ENCODE measurements at regions not wholly inside any gene's neighbourhood (a gene's known extent, or its start where the extent isn't known, plus 50 kb on each side); places are given as distances from the start of the nearest gene placed in this dataset.

- H3K4me1 Mint-ChIP-seq (ENCODE audit: low read depth): no peaks in the 10 kb centered on the region
These were observed 356.2 kb downstream of the CHSY3 start for GRCh38 chr5:130260481-130260880.

GRCh38 chr5:130251931-130252330, 347.7 kb downstream of the CHSY3 start:
- Mint-ChIP-seq H3K9me3 (peaks cover 8% of the 10 kb centered on the region), H3K27me3 (ENCODE audit: low read depth) (peaks cover 1% of the 10 kb centered on the region), H3K36me3 (ENCODE audit: insufficient read depth) (no peaks in the 10 kb centered on the region), H3K4me1 (ENCODE audit: low read depth) (no peaks in the 10 kb centered on the region), H3K4me3 (no peak overlapping the region)
- ATAC-seq (no peak), DNase-seq (no peak)

More at GRCh38 chr5:130260481-130260880, 356.2 kb downstream of the CHSY3 start:
- Mint-ChIP-seq H3K9me3 (peaks cover 2% of the 10 kb centered on the region), H3K36me3 (ENCODE audit: insufficient read depth) (no peaks in the 10 kb centered on the region), H3K27me3 (ENCODE audit: low read depth) (no peaks in the 10 kb centered on the region), H3K4me3 (no peak overlapping the region)
- ATAC-seq: no peak
- no peak for DNase-seq

GRCh38 chr5:130243641-130244040, 339.4 kb downstream of the CHSY3 start:
- Mint-ChIP-seq H3K36me3 (ENCODE audit: insufficient read depth) (no peaks in the 10 kb centered on the region), H3K27me3 (ENCODE audit: low read depth) (peaks cover 1% of the 10 kb centered on the region), H3K4me3 (no peak overlapping the region), H3K4me1 (ENCODE audit: low read depth) (no peaks in the 10 kb centered on the region), H3K9me3 (no peaks in the 10 kb centered on the region)
- DNase-seq: no peak
- ATAC-seq: no peak

GRCh38 chr5:130237721-130238120, 333.5 kb downstream of the CHSY3 start:
- no peak for DNase-seq

More at GRCh38 chr5:130237721-130238120, 333.5 kb downstream of the CHSY3 start:
- H3K4me3 Mint-ChIP-seq: no peak overlapping the region
- H3K9me3 Mint-ChIP-seq: peaks cover 4% of the 10 kb centered on the region
- H3K4me1 Mint-ChIP-seq (ENCODE audit: low read depth): no peaks in the 10 kb centered on the region
- H3K36me3 Mint-ChIP-seq (ENCODE audit: insufficient read depth): no peaks in the 10 kb centered on the region
- H3K27me3 Mint-ChIP-seq (ENCODE audit: low read depth): no peaks in the 10 kb centered on the region
- no peak for ATAC-seq
